A673 (cell line): ENCODE measurements at regions not wholly inside any gene's neighbourhood (a gene's known extent, or its start where the extent isn't known, plus 50 kb on each side); places are given as distances from the start of the nearest gene placed in this dataset.

Experiments used
- CTCF ChIP-seq: fragments of 300-800, 200-600 bp; sonication (generic); conservative IDR thresholded peaks from 2 replicates; pipeline ENCODE4 v1.5.1; 2017; ENCODE audit warnings: low read depth, mild to moderate bottlenecking, antibody characterized with exemption, low read length, moderate library complexity, mixed read lengths
- EZH2 ChIP-seq: fragments of 200-600 bp; sonication (generic); IDR thresholded peaks from 2 replicates; pipeline ENCODE4 v1.6.1; 2017; ENCODE audit warnings: borderline replicate concordance, low read depth, mild to moderate bottlenecking, mixed read lengths, antibody characterized with exemption, low read length; ENCODE audit not compliant: poor library complexity, severe bottlenecking

- no peak for TF ChIP-seq CTCF
- TF ChIP-seq EZH2 = no peak
These were observed 225.8 kb upstream of the COPS8 start for GRCh38 chr2:236859908-236860307.
